SK-N-SH (cell line): ENCODE measurements at regions not wholly inside any gene's neighbourhood (a gene's known extent, or its start where the extent isn't known, plus 50 kb on each side); places are given as distances from the start of the nearest gene placed in this dataset.

Experiments used
- CTCF ChIA-PET: fragments of 300-600, 350-600 bp; formaldehyde crosslinking; extraction: SDS; loops from one replicate; lab custom pipeline; 2021; lab: Yijun Ruan, JAX
- POLR2A ChIA-PET: fragments of 350-600 bp; sonication (Branson Sonifier 250); formaldehyde crosslinking; extraction: SDS; loops from one replicate; lab custom pipeline; 2020; ENCODE audit warnings: antibody characterized with exemption, inconsistent platforms; lab: Yijun Ruan, JAX
- DNase-seq: peaks from one replicate; pipeline ENCODE4 v3.0.0; 2012
- H2AFZ ChIP-seq: fragments of 200-600 bp; sonication (generic); 2 replicates; pipeline ENCODE4 v1.8.1; 2016; ENCODE audit warnings: antibody characterized with exemption, mild to moderate bottlenecking, low read depth
- H3F3A ChIP-seq: fragments of 200-600 bp; sonication (generic); replicated peaks from 2 replicates; pipeline ENCODE3; 2016; ENCODE audit warnings: antibody characterized with exemption, mild to moderate bottlenecking; ENCODE audit not compliant: insufficient read depth
- H3K27ac ChIP-seq, 2 experiments: fragments of 200-500 bp in 1 of 2; fragments of 200-600 bp in 1 of 2; sonication (Bioruptor generic) in 1 of 2; sonication (generic), shearing (Covaris generic) in 1 of 2; 2 replicates each; pipeline versions ENCODE4 v1.5.1 to v1.6.1; 2014 to 2016; ENCODE audit warnings: low read depth in 2 of 2, inconsistent platforms in 1 of 2, low read length in 1 of 2, mild to moderate bottlenecking in 1 of 2, mixed read lengths in 1 of 2
- H3K27me3 ChIP-seq: fragments of 200-600 bp; sonication (generic), shearing (Covaris generic); 2 replicates; pipeline ENCODE4 v1.6.1; 2016; ENCODE audit warnings: mixed run types; ENCODE audit not compliant: insufficient read depth
- H3K36me3 ChIP-seq, 2 experiments: fragments of 200-500 bp in 1 of 2; fragments of 200-600 bp in 1 of 2; sonication (Bioruptor generic) in 1 of 2; sonication (generic) in 1 of 2; replicated peaks in 1 of 2; 2 replicates each; pipeline versions ENCODE3 to v1.5.1; 2014 to 2016; ENCODE audit warnings: low read length in 1 of 2, mild to moderate bottlenecking in 1 of 2; ENCODE audit not compliant: insufficient read depth in 2 of 2, control insufficient read depth in 1 of 2
- H3K4me1 ChIP-seq, 2 experiments: fragments of 200-500 bp in 1 of 2; fragments of 200-600 bp in 1 of 2; sonication (Bioruptor generic) in 1 of 2; sonication (generic), shearing (Covaris generic) in 1 of 2; 2 replicates each; pipeline versions ENCODE4 v1.5.1 to v1.6.1; 2014 to 2016; ENCODE audit warnings: low read depth in 1 of 2, low read length in 1 of 2, mixed run types in 1 of 2; ENCODE audit not compliant: insufficient read depth in 2 of 2, control insufficient read depth in 1 of 2
- H3K4me2 ChIP-seq: fragments of 200-600 bp; sonication (generic), shearing (Covaris generic); 2 replicates; pipeline ENCODE4 v1.6.1; 2017; ENCODE audit warnings: mixed run types
- H3K4me3 ChIP-seq, 2 experiments: fragments of 200-500 bp in 1 of 2; fragments of 200-600 bp in 1 of 2; sonication (Bioruptor generic) in 1 of 2; sonication (generic), shearing (Covaris generic) in 1 of 2; 2 replicates each; pipeline versions ENCODE4 v1.5.1 to v1.8.1; 2014 to 2016; ENCODE audit warnings: low read depth in 2 of 2, inconsistent platforms in 1 of 2, low read length in 1 of 2, mild to moderate bottlenecking in 1 of 2, mixed read lengths in 1 of 2, moderate library complexity in 1 of 2
- H3K79me2 ChIP-seq: fragments of 200-600 bp; sonication (generic); 2 replicates; pipeline ENCODE4 v1.8.1; 2017; ENCODE audit warnings: mild to moderate bottlenecking; ENCODE audit not compliant: insufficient read depth
- H3K9ac ChIP-seq: fragments of 200-600 bp; sonication (generic); 2 replicates; pipeline ENCODE4 v1.6.1; 2017; ENCODE audit warnings: mixed run types
- H3K9me2 ChIP-seq: fragments of 200-600 bp; sonication (generic); 2 replicates; pipeline ENCODE4 v1.6.1; 2017; ENCODE audit warnings: mixed run types
- H3K9me3 ChIP-seq: fragments of 200-600 bp; sonication (generic); 2 replicates; pipeline ENCODE4 v1.6.1; 2017; ENCODE audit warnings: mixed run types, mild to moderate bottlenecking, moderate library complexity
- H4K20me1 ChIP-seq: fragments of 200-600 bp; sonication (generic); 2 replicates; pipeline ENCODE4 v1.6.1; 2017; ENCODE audit warnings: mild to moderate bottlenecking, mixed run types; ENCODE audit not compliant: insufficient read depth
- CTCF ChIP-seq: fragments of 200-600 bp; sonication (generic); IDR thresholded peaks from 2 replicates; pipeline ENCODE4 v1.6.1; 2017; ENCODE audit warnings: antibody characterized with exemption, mild to moderate bottlenecking, moderate library complexity
- EP300 ChIP-seq, 2 experiments: IDR thresholded peaks; 2 replicates each; pipeline versions ENCODE4 v1.4.0 to v1.6.1; 2012; ENCODE audit warnings: borderline replicate concordance in 1 of 2, low read depth in 1 of 2, low read length in 1 of 2
- EZH2phosphoT487 ChIP-seq: fragments of 200-600 bp; sonication (generic); IDR thresholded peaks from 2 replicates; pipeline ENCODE4 v1.6.1; 2017; ENCODE audit warnings: low read depth, mixed run types, mild to moderate bottlenecking, antibody characterized with exemption, moderate library complexity, borderline replicate concordance
- GABPA ChIP-seq: IDR thresholded peaks from 2 replicates; pipeline ENCODE4 v1.4.0; 2012; ENCODE audit warnings: low read depth, mild to moderate bottlenecking
- JUND ChIP-seq: IDR thresholded peaks from 2 replicates; pipeline ENCODE4 v1.4.0; 2012
- MXI1 ChIP-seq: IDR thresholded peaks from 2 replicates; pipeline ENCODE4 v1.6.1; 2012; ENCODE audit warnings: mild to moderate bottlenecking, low read depth, low read length, improper control_type of control experiment
- NFIC ChIP-seq: IDR thresholded peaks from 2 replicates; pipeline ENCODE4 v1.4.0; 2012; ENCODE audit warnings: borderline replicate concordance
- NRF1 ChIP-seq: IDR thresholded peaks from 2 replicates; pipeline ENCODE4 v1.6.1; 2012; ENCODE audit warnings: low read depth, mild to moderate bottlenecking, low read length
- PBX3 ChIP-seq: IDR thresholded peaks from 2 replicates; pipeline ENCODE4; 2012
- RCOR1 ChIP-seq: fragments of 150-350 bp; IDR thresholded peaks from 2 replicates; pipeline ENCODE4 v1.6.1; 2017; ENCODE audit warnings: antibody characterized with exemption, low read length
- USF1 ChIP-seq: IDR thresholded peaks from 2 replicates; pipeline ENCODE4 v1.4.0; 2012; ENCODE audit warnings: low read depth, borderline replicate concordance
- USF2 ChIP-seq: fragments of 150-350 bp; IDR thresholded peaks from 2 replicates; pipeline ENCODE4 v1.6.1; 2017; ENCODE audit warnings: antibody characterized with exemption, low read length, low read depth, borderline replicate concordance
- WGBS: methylation state at CpG from one replicate; pipeline ENCODE4 v1.1.6; 2017; ENCODE audit warnings: low lambda C conversion rate; 5-methylcytosine and 5-hydroxymethylcytosine counted together

- H3K4me3 ChIP-seq = no peak overlapping the region
Observed at GRCh38 chr6:145032562-145033145, 702.7 kb downstream of the EPM2A start.

GRCh38 chr6:145034664-145035063, 700.7 kb downstream of the EPM2A start:
- H3K9me2 ChIP-seq = no peaks in the 10 kb centered on the region
- POLR2A ChIA-PET = no interaction called here
- H2AFZ ChIP-seq = no peak overlapping the region
- peaks cover 8% of the 10 kb centered on the region in 2 experiments; a peak in 3 of 4 replicates for H3K4me1 ChIP-seq
- no peaks in the 10 kb centered on the region for H4K20me1 ChIP-seq
- no peaks in the 10 kb centered on the region for H3K9me3 ChIP-seq
- no peaks in the 10 kb centered on the region for H3K79me2 ChIP-seq
- H3K36me3 ChIP-seq = no peaks in the 10 kb centered on the region
- no peak for DNase-seq
- no peak overlapping the region for H3K9ac ChIP-seq
- no peak overlapping the region for H3K4me2 ChIP-seq
- H3K27ac ChIP-seq = no peak overlapping the region
- H3F3A ChIP-seq = no peaks in the 10 kb centered on the region
- CTCF ChIA-PET = no interaction called here
- H3K27me3 ChIP-seq = no peaks in the 10 kb centered on the region
- H3K4me3 ChIP-seq = no peak overlapping the region
- TF ChIP-seq PBX3 = no peak
- TF ChIP-seq NRF1 = no peak
- no peak for TF ChIP-seq EP300 (IDR thresholded peaks at IDR 0.05; ENCODE audit: borderline replicate concordance in 1 of 2, low read depth in 1 of 2, low read length in 1 of 2)
- TF ChIP-seq GABPA = no peak
- TF ChIP-seq USF2 = no peak
- TF ChIP-seq RCOR1 = no peak
- TF ChIP-seq NFIC = no peak

More at GRCh38 chr6:145032562-145033145, 702.7 kb downstream of the EPM2A start:
- H3K4me2 ChIP-seq = no peak overlapping the region
- no peaks in the 10 kb centered on the region for H3K36me3 ChIP-seq
- H3K9ac ChIP-seq = no peak overlapping the region
- 72% methylated on average over 2 of the region's 2 CpGs for WGBS
- H3F3A ChIP-seq = no peaks in the 10 kb centered on the region
- H3K9me2 ChIP-seq = no peaks in the 10 kb centered on the region
- H3K27ac ChIP-seq = no peak overlapping the region
- H3K9me3 ChIP-seq = no peaks in the 10 kb centered on the region
- no peak for TF ChIP-seq JUND
- no peak for TF ChIP-seq EZH2phosphoT487
- TF ChIP-seq MXI1 = no peak
- no peak for TF ChIP-seq CTCF
- TF ChIP-seq USF1 = no peak
- no peak for TF ChIP-seq PBX3
- H3K79me2 ChIP-seq = no peaks in the 10 kb centered on the region
- H3K27me3 ChIP-seq = no peaks in the 10 kb centered on the region
- CTCF ChIA-PET = no interaction called here
- POLR2A ChIA-PET = no interaction called here
- H4K20me1 ChIP-seq = no peaks in the 10 kb centered on the region
- H3K4me1 ChIP-seq = peaks cover 8% of the 10 kb centered on the region in 2 experiments; a peak in 3 of 4 replicates
- DNase-seq = no peak
- no peak overlapping the region for H2AFZ ChIP-seq
